Activated T-cell treated with anti-CD3 and anti-CD28 coated beads, Interleukin-2, amount 50 U/mL, for 72 hours (primary cell): ENCODE measurements at regions not wholly inside any gene's neighbourhood (a gene's known extent, or its start where the extent isn't known, plus 50 kb on each side); places are given as distances from the start of the nearest gene placed in this dataset.
"Not testable (repeated sequence)": the region's sequence is repeated elsewhere in the genome, so short reads cannot be mapped to it uniquely, and the experiment has no call there.

Experiments
- ATAC-seq, 2 donors: fragments of 150-1000 bp; cut with Tn5 transposase; replicated peaks in 1 of 2; 2 replicates each; pipeline ENCODE4 v1.10.0; 2021; ENCODE audit warnings: moderate library complexity in 2 of 2, mild to moderate bottlenecking in 1 of 2
- DNase-seq, 2 donors: peaks; one replicate each; pipeline ENCODE4 v3.0.0; 2021 to 2022; ENCODE audit warnings: mixed read lengths in 1 of 2
- H3K27ac Mint-ChIP-seq: one replicate; pipeline ENCODE4 v1.8.0; 2022; ENCODE audit warnings: mild to moderate bottlenecking, moderate library complexity, mixed read lengths
- H3K27me3 Mint-ChIP-seq: one replicate; pipeline ENCODE4 v1.8.0; 2022; ENCODE audit warnings: low read depth, mixed read lengths
- H3K36me3 Mint-ChIP-seq, 2 donors: one replicate each; pipeline ENCODE4 v1.8.0; 2022; ENCODE audit warnings: mixed read lengths in 2 of 2, mild to moderate bottlenecking in 1 of 2; ENCODE audit not compliant: insufficient read depth in 2 of 2
- H3K4me1 Mint-ChIP-seq: one replicate; pipeline ENCODE4 v1.8.0; 2022; ENCODE audit warnings: low read depth, mixed read lengths
- H3K4me3 Mint-ChIP-seq, 2 donors: one replicate each; pipeline ENCODE4 v1.8.0; 2022; ENCODE audit warnings: mild to moderate bottlenecking in 2 of 2, mixed read lengths in 2 of 2, moderate library complexity in 2 of 2
- H3K9me3 Mint-ChIP-seq, 2 donors: one replicate each; pipeline ENCODE4 v1.8.0; 2022; ENCODE audit warnings: mixed read lengths in 2 of 2

DNA sequence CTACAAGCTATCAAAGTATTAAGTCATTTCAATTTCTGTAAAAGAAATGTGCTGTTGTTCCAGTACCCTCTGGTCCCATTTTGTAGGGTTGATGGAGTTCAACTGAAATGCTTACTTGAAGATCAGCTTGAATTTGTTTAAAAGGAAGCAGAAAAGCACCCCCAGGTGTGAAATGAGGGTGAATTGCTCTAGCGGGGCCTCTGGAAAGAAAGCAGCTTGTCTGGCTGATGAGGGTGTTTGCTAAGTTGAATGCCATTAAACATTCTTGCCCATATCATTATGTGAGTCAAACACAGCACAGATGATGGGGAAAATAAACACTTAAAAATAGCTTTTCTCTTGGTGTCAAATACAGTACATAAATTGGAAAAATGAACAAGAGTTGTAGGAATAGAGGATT, 280.3 kb downstream of the RAB38 start:
- Mint-ChIP-seq H3K9me3 (peaks cover 0 to 2% of the 10 kb centered on the region in 2 donors), H3K4me3 (no peak overlapping the region)

DNA sequence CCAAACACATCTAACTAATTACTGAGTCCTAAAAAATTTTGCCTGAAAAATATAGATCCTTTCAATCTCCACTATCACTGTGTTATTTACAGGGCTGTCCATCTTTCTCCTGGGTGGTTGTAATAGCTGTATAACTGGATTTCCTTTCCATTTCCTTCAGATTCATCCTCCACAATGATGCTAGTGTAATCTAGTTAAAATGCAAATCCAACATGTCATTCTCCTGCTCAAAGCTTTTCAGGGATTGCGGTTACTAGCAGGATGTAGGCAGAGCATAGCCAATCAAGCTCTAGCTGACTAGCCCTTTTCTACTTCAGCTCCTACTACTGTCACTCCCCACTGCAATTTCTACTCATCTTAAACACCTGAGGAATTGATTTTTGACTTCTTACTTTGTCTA, 283.0 kb downstream of the RAB38 start:
- Mint-ChIP-seq H3K27ac (no peak overlapping the region), H3K4me1 (no peaks in the 10 kb centered on the region), H3K9me3 (no peaks in the 10 kb centered on the region), H3K36me3 (no peaks in the 10 kb centered on the region), H3K27me3 (no peaks in the 10 kb centered on the region), H3K4me3 (no peak overlapping the region)
- DNase-seq (no peak), ATAC-seq (no peak)

More for the DNA sequence above, 280.3 kb downstream of the RAB38 start:
- no peaks in the 10 kb centered on the region for H3K36me3 Mint-ChIP-seq
- H3K27me3 Mint-ChIP-seq: no peaks in the 10 kb centered on the region
- H3K4me1 Mint-ChIP-seq: no peaks in the 10 kb centered on the region
- DNase-seq: no peak
- H3K27ac Mint-ChIP-seq: no peak overlapping the region
- no peak for ATAC-seq

DNA sequence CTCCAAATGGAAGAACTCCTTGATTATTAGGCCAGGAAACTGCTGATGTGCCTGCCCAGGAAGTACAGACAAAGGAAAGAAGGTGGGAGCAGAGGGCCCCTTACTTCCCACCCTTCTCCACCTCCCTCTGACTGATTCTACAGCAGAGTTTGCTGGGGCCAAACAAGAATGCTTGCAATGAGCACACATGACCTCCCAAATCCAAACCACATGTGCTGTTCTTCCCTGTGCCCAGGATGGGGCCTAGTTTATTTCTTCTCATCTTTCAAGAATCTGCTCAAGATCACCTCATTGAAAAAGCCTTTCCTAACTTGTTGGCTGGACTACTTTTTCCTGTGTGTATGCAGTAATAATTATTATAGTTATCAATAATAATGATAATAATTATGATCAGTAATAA, 286.1 kb downstream of the RAB38 start:
- Mint-ChIP-seq H3K27ac (no peak overlapping the region), H3K9me3 (no peaks in the 10 kb centered on the region), H3K4me3 (no peak overlapping the region), H3K36me3 (no peaks in the 10 kb centered on the region), H3K4me1 (no peaks in the 10 kb centered on the region), H3K27me3 (no peaks in the 10 kb centered on the region)
- ATAC-seq: no peak
- no peak for DNase-seq

DNA sequence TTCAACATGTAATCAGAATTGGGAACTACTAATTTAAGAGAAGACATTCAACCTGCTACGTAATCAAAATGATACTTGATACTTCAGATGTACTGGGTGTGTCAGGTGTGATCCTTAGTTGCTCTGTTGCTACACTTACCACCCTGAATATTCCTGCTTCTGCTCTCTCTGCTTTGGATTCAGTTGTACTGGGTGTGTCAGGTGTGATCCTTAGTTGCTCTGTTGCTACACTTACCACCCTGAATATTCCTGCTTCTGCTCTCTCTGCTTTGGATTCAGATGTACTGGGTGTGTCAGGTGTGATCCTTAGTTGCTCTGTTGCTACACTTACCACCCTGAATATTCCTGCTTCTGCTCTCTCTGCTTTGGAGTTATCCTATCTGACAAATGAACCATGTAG, 290.2 kb downstream of the RAB38 start:
- not testable (repeated sequence) for H3K27ac Mint-ChIP-seq, H3K4me1 Mint-ChIP-seq, ATAC-seq, H3K4me3 Mint-ChIP-seq, DNase-seq, H3K36me3 Mint-ChIP-seq, H3K27me3 Mint-ChIP-seq, H3K9me3 Mint-ChIP-seq

DNA sequence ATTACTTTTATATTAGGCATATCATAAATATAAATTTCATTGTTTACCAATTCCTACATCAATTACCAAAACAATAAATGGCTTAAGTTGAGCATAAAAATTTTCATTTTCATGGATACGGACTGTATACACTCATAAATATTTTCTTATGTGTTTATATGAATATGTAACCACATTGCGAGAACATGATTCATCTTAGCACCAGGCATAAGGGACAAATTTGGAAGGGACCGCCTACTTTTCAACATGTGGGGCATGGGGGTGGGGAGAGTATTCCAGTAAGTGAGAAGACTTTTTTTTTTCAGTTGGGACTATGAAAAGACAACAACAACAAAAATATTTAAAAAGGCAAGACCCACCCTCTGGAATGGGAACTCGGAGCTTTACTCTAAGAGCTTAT, 296.1 kb downstream of the RAB38 start:
- Mint-ChIP-seq H3K27me3 (no peaks in the 10 kb centered on the region), H3K4me1 (no peaks in the 10 kb centered on the region), H3K36me3 (no peaks in the 10 kb centered on the region), H3K4me3 (no peak overlapping the region), H3K9me3 (no peaks in the 10 kb centered on the region), H3K27ac (no peak overlapping the region)
- DNase-seq (no peak), ATAC-seq (no peak)

DNA sequence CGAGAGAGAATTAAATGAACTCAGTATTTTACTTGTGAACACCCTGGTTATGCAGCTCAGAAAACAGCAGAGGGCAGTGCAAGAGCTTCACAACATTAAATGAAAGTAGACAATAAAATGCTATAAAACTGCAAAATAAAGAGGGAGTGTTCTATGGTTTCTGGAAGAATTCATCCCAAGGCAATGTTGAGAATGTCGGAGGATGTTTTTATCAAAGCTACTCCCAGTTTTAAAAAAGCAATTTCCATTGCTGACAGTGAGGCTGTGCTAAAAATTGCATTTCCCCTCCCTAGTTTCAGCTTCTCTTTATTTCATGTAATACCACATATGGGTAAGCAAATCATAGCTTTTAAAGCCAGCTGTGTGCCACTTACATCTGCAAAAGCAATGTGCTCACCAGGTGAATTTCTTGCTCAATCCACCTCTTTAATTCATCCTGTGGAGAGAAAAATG, 296.8 kb downstream of the RAB38 start:
- no peaks in the 10 kb centered on the region for H3K27me3 Mint-ChIP-seq
- ATAC-seq (no peak), DNase-seq (no peak)

DNA sequence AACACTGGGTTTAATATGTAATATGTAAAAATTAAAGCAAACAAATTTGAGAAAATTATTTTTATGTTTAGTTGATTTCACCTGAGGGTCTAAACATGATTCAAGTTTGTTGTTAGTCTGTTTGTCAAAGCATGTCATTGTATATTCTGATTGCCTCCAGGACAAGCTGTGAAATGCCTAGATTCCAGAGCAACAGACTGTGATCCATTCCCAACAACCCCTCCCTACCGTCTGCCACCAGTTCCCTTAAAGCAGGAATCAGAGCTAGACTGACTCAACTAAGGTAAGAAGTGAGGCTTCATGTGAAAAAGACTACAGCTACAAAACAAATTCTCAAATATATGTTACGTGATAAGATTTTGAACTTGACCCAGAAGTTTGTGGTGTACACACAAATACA, 304.2 kb downstream of the RAB38 start:
- Mint-ChIP-seq H3K27me3 (no peaks in the 10 kb centered on the region), H3K36me3 (no peaks in the 10 kb centered on the region), H3K27ac (no peak overlapping the region), H3K4me1 (no peaks in the 10 kb centered on the region), H3K9me3 (no peaks in the 10 kb centered on the region), H3K4me3 (no peak overlapping the region)
- DNase-seq (no peak), ATAC-seq (no peak)

More for the DNA sequence above, 296.8 kb downstream of the RAB38 start:
- H3K4me3 Mint-ChIP-seq: no peak overlapping the region
- no peaks in the 10 kb centered on the region for H3K4me1 Mint-ChIP-seq
- no peaks in the 10 kb centered on the region for H3K36me3 Mint-ChIP-seq
- H3K27ac Mint-ChIP-seq: no peak overlapping the region
- H3K9me3 Mint-ChIP-seq: no peaks in the 10 kb centered on the region

DNA sequence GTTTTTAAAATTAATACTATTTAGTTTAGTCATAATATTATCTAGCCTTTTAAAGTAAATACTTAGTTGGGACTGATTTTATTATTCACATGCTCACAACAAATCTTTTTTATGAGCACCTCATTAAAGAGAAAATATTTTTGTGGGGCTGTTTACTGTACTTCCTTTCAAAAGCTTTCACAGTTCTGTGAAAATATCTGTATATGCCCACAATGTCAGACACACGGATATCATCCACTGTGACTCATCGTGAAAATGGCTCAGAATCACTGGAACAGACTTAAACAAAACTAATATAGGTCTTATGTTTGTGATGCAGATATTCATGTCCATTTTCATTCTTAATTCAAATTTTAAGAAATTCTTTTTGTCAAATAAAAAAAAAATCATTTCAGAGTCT, 305.2 kb downstream of the RAB38 start:
- no peaks in the 10 kb centered on the region for H3K36me3 Mint-ChIP-seq
- H3K27ac Mint-ChIP-seq: no peak overlapping the region
- DNase-seq (no peak), ATAC-seq (no peak)
- no peaks in the 10 kb centered on the region for H3K4me1 Mint-ChIP-seq
- no peaks in the 10 kb centered on the region for H3K27me3 Mint-ChIP-seq
- peaks cover 0 to 2% of the 10 kb centered on the region in 2 donors for H3K9me3 Mint-ChIP-seq
- no peak overlapping the region for H3K4me3 Mint-ChIP-seq

DNA sequence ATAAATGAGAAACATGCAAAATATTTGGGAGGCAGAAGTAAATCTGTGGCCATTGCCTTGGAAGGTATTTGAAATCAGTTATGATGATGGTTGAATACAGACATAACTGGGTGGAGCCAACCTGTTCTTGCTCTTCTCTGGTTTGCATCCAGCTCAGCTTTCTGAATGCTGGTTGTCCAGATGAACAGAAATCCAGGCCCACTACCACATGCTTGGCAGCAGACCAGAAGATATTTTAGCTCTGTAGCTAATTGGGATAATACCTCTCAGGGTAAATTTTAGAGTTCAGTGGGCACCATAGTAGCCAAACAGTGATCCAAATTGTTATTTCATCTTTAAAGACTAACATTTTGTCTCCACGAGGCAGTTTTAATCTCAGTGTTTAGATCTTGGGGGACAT, 308.3 kb downstream of the RAB38 start:
- Mint-ChIP-seq H3K4me3 (no peak overlapping the region), H3K27me3 (no peaks in the 10 kb centered on the region), H3K4me1 (no peaks in the 10 kb centered on the region), H3K36me3 (no peaks in the 10 kb centered on the region), H3K27ac (no peak overlapping the region), H3K9me3 (peaks cover 0 to 2% of the 10 kb centered on the region in 2 donors)
- no peak for DNase-seq
- no peak for ATAC-seq

DNA sequence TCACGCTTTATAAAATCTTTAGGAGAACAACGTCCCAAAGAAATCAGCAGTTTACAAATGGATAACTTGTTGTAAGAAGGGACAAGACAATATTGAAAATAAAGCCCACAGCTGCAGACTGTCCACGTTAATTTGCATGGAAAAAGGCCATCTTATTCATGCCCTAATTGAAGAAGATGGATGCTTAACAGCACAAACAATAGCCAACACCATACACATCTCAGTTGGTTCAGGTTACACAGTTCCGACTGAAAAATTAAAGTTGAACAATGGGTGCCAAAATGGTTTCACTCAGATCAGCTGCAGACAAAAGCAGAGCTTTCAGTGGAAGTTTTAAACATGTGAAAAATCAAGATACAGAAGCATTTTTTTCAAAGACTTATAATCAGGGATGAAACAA, 314.2 kb downstream of the RAB38 start:
- ATAC-seq (no peak), DNase-seq (no peak)
- Mint-ChIP-seq H3K4me1 (no peaks in the 10 kb centered on the region), H3K27ac (no peak overlapping the region), H3K36me3 (no peaks in the 10 kb centered on the region), H3K27me3 (no peaks in the 10 kb centered on the region), H3K9me3 (peaks cover 0 to 2% of the 10 kb centered on the region in 2 donors), H3K4me3 (no peak overlapping the region)

DNA sequence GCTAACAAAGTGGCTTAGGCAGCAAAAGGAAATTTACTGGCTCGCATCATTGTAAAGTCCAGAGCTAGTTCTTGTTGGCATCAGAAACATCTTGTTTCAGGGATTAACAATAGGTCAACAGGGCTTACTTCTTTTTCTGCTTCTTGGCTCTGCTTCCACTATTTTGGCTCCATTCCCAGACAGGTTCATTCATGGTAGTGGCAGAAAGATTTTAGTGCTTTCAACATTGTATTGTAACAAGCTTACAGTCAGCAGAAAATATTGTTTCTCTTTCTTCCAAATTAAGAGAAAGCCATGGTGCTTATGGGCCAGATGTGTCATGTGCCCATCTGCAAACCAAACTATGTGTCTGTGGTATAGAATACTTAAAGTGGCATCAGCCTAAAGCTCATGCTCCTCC, 315.6 kb downstream of the RAB38 start:
- no peaks in the 10 kb centered on the region for H3K4me1 Mint-ChIP-seq
- ATAC-seq: no peak
- no peaks in the 10 kb centered on the region for H3K9me3 Mint-ChIP-seq
- H3K27ac Mint-ChIP-seq: no peak overlapping the region
- no peaks in the 10 kb centered on the region for H3K36me3 Mint-ChIP-seq
- DNase-seq: no peak
- no peaks in the 10 kb centered on the region for H3K27me3 Mint-ChIP-seq
- no peak overlapping the region for H3K4me3 Mint-ChIP-seq

DNA sequence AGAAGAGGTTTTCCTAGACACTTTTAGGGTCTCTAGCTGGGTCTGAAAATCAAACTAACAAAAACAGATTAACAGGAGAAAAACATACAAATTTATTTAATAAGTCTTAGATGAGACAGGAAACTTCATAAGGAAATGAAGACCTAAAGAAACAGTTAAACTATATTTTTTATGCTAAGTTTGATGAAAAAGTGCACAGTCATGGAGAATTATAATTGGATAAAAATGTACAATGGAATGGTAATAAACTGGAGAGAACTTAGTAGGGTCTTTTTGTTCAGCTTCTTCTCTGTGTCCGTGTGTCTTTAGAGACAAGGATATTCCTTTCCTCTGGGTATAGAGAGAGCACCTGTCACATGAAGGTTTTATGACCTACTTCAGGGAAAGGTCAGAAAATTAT, 323.4 kb downstream of the RAB38 start:
- H3K36me3 Mint-ChIP-seq: no peaks in the 10 kb centered on the region
- H3K4me3 Mint-ChIP-seq: no peak overlapping the region
- H3K4me1 Mint-ChIP-seq: no peaks in the 10 kb centered on the region
- peaks cover 0 to 2% of the 10 kb centered on the region in 2 donors for H3K9me3 Mint-ChIP-seq
- ATAC-seq: no peak
- no peaks in the 10 kb centered on the region for H3K27me3 Mint-ChIP-seq
- DNase-seq: no peak
- no peak overlapping the region for H3K27ac Mint-ChIP-seq

DNA sequence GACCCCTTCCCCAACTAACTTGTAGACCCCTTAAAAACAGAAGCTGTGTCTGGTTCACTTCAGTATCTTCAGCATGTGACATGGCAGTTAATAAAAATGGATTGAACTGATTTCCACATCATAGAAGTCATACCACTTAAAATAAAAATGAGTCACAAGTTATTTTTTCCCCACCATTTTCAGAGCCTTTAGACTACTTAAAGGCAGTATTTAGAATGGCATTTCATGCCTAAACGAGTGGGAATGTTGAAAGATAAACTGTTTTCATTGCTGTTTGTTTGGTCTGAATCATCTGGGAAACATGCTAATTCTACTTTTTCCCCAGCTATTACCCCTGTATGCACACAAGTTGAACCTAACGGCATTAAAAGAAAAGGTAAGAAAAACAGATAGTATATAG, 324.0 kb downstream of the RAB38 start:
- H3K27me3 Mint-ChIP-seq: no peaks in the 10 kb centered on the region
- ATAC-seq (no peak), DNase-seq (no peak)
- H3K36me3 Mint-ChIP-seq: no peaks in the 10 kb centered on the region
- no peak overlapping the region for H3K4me3 Mint-ChIP-seq
- no peaks in the 10 kb centered on the region for H3K4me1 Mint-ChIP-seq
- H3K27ac Mint-ChIP-seq: no peak overlapping the region
- H3K9me3 Mint-ChIP-seq: peaks cover 0 to 2% of the 10 kb centered on the region in 2 donors

DNA sequence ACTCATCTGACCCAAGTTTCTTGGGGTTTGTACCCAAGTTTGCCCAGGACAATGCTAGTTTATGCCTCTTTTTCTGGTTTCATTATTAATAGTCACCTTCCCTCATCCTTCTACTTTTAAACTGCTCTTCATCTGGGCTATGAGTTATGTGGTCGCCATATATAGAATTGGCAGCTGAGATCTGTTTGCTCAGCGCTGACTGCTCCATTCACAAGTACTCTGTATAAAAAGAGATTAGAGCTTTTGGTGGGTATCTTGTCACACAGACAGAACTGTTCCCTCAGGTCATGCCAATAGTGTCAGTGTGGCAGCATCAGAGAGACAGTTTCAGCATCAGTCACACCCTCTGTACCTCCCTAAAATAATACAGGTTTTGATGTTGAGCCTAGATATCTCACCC, 326.0 kb downstream of the RAB38 start:
- ATAC-seq: no peak
- Mint-ChIP-seq H3K9me3 (peaks cover 0 to 2% of the 10 kb centered on the region in 2 donors), H3K27me3 (no peaks in the 10 kb centered on the region), H3K27ac (no peak overlapping the region), H3K36me3 (no peaks in the 10 kb centered on the region), H3K4me1 (no peaks in the 10 kb centered on the region), H3K4me3 (no peak overlapping the region)
- DNase-seq: no peak
